HG02642 (cell line): ENCODE measurements at regions not wholly inside any gene's neighbourhood (a gene's known extent, or its start where the extent isn't known, plus 50 kb on each side); places are given as distances from the start of the nearest gene placed in this dataset.

ENCODE experiments used
- ATAC-seq: cut with Tn5 transposase; IDR thresholded peaks from one replicate; pipeline ENCODE4 v1.9.1; 2021; ENCODE audit warnings: mild to moderate bottlenecking; ENCODE audit not compliant: unreplicated experiment, poor library complexity

DNA sequence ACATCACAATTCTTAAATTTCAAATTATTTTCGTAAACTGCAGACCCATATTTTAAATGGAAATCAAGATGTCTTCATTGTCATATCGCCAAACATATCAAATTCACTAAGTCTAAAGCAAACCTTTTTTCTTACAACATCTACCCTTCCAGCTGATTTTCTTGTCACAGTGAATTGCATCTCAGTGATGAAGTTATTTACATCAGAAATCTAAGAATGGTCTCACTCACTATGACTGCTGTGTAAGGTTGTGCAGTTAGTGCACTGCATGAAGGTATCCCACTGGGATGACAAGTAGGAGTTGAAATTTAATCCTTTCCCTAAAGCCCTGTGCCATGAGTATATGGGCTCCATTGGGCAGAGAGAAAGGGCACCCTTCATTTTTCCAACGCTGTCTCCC, 399.4 kb upstream of the ITGA1 start:
- ATAC-seq = no peak

DNA sequence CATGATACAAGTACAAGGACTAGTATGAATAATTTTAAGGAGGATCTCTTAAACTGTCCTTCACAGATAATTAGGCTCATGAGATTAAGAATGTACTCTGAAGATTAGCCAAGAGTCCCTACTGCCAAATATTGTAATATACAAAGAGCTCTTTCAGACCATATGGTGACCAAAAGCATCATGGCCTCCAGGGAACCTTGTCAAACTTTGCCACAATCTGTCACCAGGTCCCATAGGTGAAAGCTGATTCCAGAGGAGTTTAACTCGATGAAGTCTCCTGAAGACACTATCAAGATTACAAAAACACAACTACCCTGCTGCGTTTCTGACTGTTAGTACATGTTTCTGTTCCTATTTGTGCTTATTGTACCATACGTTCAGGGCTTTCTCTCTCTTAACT, 395.4 kb upstream of the ITGA1 start:
- ATAC-seq = no peak

DNA sequence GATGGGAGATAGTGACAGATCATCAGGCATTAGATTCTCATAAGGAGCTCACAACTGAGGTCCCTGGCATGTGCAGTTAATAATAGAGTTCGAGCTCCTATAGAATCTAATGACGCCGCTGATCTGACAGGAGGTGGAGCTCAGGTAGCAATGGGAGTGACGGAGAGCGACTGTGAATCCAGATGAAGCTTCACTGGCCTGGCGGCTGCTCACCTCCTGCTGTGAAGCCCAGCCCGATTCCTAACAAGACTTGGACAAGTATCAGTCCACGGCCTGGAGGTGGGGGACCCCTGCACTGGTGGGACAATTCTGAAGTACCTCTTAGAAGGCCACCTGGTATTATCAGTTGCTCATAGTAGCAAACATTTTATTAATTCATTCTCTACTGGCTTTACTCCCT, 377.9 kb upstream of the ITGA1 start:
- ATAC-seq = no peak

DNA sequence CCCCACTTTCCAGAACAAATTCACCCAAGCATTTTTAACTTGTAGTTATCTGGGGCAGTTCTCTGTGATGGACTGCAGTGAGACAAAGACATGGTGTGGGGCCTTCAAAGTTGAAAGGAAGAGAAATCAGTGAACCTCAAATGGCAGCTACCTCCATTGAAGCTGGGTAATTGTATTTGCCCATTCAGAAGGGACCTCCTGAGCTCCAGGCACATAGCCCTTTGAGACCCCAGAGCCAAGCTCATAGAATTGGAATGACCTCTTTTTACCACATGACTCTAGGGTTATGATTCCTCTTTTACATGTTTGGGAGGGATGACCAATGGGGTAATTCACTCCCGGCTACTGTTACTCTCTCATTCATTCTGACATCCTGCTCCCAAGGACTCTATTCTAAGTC, 368.4 kb upstream of the ITGA1 start:
- no peak for ATAC-seq

DNA sequence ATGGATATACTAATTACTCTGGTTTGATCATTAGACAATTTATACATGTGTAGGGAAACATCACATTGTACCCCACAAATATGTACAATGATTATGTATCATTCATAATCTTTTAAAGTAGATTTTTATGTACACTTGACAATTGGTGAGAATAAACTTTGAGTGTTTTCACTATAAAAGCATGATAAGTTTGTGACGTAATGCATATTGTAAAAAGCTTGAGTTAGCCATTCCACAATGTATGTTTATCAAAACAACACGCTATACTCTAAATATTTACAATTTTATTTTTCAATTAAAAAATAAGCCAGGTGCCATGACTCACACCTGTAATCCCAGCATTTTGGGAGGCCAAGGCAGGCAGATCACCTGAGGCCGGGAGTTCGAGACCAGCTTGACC, 360.1 kb upstream of the ITGA1 start:
- no peak for ATAC-seq

DNA sequence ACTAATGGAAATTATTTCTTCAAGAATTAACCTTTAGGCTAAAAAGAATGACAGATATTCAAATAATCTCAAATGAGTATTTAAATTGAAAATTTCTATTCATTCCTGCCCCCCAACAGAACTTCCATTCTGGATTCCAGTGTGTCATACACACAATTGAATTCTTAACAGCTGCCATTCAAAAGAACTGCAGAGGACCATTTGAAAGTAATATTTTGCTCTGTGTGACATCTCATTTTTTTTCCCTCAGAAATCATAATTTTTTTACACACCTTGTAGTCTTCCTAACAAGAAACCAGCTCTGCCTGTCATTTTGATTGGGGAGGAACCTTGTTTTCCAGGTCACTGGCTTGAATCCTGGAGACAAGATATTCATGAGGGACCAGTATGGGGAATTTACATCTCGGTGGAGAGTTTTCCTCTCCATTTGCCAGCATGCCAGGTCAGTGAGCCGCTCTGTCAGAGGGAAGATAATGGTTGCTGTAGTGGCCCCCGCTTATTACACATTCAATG, 358.7 kb upstream of the ITGA1 start:
- ATAC-seq = no peak

DNA sequence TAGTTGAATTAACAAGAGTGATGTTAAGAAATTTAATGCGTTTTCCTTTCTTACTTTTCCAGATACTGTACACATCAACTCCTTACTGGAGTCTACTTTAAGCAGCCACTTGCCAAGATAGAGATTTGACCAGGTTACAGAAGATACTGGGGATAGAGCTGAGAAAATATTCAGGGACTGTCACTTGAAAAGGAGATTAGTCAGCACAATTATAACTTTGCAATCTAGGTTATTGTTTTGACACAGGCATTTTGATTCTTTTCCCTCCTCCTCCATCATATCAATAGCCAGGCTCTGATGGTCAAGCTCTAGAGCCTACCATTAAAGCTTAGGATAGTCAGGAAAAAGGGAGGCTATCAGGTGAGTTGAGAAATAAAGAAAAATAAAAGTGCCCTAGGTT, 345.9 kb upstream of the ITGA1 start:
- no peak for ATAC-seq

DNA sequence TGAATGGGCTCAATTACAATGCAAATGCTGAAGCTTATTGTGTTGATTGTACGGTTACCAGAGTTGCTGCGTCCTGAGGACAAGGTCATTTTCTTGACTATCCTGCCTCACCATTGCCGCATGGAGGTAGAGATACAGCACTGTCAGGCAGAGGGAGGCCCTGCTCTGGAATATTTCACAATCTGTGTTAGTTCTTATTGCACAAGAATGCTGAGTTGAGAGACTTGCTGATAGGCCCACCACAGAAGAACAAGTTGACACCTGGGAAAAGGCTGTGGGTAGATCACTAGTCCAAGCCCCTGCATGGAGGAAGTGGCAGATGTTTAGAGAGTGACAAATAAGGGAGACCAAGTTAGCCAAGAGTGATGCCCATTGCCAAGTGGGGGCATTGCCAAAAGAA, 344.5 kb upstream of the ITGA1 start:
- ATAC-seq = no peak

DNA sequence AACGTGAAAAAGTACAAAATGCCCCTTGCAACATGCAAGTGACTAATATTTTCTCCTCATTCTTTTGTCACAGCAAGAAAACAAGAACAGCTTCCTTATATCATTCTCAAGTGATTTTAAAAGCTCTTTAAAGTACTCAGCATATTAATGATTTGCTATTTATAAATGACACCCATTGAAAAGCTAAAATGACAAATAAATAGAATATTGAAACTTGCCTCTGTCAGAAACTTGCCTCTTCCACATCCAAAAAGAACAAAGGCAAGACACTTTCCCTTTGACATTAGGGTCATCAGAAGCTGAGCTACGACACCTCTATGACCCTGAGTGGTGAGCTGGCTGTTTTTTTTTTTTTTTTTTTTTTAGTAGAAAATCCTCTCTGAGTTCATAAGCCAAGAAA, 339.6 kb upstream of the ITGA1 start:
- no peak for ATAC-seq

DNA sequence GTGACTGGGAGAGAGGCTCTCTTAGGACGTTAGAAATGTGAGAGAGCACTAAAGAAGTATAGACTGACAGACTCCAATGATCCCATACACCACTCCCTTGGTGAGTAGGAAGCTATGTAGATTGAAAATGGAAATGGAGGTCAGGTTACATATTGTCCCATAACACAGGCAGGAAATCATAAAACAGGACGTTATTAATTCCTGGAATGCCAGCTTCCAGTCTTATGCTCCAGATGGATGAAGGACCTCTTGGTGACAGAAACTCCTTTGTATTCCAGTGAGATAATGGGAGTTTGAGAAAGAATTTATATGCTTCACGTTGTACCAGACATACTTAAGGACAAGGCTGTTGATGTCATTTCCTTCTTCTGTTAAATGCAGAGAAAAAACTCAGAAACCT, 338.2 kb upstream of the ITGA1 start:
- no peak for ATAC-seq

DNA sequence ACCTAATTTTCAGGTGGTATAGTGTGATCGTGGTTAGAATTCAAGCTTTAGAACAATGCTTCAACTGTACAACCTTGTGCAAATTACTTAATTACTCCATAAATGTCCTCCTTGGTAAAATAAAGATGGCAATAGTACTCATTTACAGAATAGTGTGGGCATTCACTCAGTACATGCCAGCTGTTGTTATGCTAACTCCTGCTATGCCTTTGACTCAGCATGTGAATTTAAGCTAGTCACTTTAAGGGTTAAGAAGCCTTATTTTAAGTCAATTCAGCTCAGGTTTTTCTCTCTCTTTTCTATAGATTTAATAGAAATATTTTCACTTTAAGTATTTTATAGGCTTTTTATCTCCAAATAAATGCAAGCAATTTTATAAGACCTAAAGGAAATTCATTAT, 335.6 kb upstream of the ITGA1 start:
- no peak for ATAC-seq

DNA sequence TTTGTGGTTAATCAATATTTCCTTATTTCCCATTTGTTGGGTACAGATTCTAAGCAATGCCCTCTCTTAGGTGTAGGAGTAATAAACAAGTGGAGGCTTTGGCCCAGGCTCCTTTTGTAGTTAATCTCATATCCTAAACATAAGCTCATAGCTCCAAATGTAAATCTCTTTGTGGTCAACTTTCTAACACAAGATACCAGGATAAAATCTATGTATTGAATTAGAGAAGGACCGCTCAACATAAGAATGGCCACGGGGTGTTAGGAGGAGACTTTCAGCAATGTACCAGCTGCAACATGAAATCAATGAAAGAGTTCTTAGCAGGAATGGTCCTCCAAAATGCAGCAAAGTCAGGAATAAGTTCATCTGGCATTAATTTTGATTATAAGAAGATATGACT, 334.5 kb upstream of the ITGA1 start:
- ATAC-seq = no peak

DNA sequence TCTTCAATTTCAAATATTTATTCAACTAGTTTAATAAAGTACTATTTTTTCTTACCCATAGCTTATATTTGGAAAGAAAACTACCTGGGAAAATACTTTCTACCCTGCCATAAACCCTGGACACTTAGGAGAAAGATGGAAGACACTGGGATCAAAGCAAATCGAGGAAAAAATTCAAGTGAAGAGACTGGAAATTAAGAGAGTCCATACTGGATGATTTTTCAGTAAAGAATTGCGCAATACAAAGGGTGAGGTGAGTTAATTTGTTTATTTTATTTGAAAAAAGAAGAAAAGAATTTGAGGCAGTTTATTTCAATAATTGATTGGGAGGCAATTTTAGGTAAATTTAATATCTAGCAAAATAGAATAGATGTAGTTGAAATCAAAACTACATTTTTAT, 331.8 kb upstream of the ITGA1 start:
- ATAC-seq = no peak

DNA sequence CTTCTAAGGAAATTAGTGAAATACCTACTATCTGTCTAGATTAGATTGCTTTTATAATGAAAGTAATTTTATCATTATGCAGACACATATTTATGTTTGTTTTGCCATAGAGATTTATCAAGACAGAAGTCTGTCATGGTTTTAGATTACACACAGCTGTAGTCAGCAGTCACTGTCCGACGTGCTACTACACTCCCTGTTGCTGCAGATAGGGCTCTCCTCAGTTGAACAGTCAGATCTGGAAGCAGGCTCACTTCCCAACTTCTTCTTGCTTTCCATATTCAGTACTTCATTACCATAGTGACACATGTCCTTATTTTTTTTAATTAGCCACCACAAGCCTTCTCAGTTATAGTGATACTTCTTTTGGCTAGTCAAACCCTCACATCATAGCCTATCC, 329.9 kb upstream of the ITGA1 start:
- ATAC-seq = no peak

DNA sequence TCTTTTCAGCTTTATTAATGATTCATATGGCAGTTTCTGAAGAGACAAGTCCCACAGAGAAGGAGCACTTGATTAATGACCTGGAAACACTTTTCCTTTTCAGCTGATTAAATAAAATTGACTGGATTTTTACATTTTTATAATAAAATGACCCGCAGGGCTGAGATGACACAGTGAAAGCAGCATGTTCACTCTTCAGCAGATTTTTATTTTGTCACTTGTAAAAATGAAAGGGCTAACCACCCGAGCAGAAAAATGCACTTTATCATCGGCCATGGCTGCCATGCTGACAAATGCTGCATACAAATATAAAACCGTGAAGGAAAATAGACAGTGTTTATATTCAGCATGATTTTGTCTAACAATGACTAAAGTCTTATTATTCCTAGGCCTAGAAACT, 321.6 kb upstream of the ITGA1 start:
- no peak for ATAC-seq

DNA sequence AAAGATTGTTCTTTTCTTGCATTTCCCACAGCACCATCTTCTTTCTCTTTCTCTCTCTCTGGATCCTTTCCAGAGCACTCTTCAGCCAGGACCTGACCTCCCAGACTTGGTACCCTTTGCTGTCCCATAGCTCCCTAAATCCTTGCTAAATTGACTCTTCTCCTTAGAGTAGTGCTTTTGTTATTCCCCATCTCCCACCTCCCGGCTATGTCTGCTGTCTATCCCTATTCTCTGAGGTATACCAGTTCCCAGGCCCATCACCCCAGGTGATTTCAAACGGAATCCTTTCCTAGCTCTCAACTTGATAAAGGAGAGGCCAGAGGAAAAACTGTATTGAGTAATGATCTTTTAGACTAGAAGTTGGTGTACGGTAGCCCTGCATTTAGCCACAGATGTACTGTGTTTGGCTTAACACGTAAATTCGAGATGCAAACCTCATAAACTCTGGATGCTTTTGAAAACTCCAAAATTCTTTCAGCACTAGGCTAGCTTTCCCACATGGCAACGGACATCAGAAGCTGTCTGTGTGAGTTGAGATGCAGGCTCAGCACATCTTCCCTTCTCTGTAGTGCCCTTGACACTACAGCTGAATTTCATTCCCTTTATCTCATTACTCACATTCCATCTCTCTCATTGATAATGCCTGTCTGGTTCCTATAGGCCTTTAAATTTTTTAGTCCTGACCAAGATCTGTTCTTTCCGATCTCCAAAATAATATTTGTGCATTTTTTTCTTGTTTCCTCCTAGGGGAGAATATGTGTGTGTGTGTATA, 320.8 kb upstream of the ITGA1 start:
- no peak for ATAC-seq

DNA sequence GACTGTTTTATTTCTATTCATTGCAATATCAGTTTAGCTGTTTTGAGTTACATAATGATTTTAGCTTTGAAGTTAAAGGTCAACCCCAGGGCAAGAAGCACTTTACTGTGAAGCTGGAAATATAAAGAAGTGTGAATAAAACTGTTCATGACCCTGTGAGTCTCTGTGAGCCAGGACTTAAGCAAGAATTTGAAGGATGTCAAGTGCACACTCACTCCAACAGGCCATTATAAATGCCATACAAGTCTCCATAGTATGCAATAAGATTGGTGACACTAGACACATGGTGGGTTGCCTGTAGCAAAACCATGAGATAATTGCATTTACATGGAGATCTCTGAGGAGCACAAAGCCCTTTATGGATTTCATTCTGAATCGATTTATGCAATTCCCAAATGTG, 318.7 kb upstream of the ITGA1 start:
- no peak for ATAC-seq

DNA sequence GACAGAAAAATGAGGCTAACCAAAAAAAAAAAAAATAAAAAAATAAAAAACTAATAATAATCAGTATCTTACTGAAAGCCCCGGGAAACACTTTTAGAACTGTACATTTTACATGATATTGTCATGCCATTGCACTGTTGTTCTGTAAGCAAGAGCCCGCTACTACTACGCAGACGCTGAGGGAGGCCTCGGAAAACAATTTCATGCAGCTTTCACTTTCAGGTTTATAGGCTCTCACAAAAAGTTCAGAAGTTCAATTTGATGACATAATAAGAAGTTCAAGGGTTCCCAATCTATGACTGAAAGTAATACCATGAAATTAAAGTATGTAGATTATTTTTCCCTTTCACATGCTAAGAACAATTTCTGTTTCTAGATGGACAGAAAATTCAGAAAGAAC, 318.3 kb upstream of the ITGA1 start:
- peak; percentile 67 for ATAC-seq

DNA sequence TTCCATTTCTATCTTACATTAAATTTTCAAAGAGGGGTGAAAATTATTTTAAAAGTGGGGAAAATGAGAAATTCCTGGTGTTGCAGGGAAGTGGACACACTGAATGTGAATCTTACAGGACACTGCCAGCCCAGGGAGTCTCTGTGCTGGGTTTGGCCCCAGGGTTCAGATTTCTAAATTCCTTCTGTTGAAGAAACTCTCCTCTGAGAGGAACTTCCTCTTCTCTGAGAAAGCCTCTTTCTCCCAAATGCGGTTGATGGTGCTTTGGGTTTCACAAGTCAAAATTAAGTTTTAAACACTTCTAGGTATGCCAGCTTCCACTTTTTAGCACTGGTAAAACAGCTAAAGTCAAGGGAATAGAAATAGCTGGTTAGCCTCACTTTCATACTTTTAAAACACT, 317.9 kb upstream of the ITGA1 start:
- ATAC-seq = no peak

DNA sequence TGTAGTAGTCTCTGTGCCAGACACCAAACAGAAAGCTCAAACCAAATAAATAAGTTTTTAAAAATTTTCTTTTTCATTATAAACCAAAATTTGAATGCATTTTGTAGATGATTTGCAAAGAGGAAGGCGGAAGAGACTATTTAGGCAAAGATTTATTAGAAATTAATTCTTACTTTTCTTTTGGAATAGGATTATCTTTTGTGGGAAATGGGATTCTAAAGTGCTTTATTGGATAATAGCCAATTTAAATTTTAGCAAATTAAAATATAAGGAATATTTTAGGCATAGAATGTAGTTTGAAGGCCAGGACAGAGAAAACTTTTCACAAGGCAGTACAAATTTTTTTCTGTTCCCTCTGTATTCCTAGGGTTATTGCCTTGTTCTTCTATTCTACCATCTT, 311.4 kb upstream of the ITGA1 start:
- no peak for ATAC-seq

DNA sequence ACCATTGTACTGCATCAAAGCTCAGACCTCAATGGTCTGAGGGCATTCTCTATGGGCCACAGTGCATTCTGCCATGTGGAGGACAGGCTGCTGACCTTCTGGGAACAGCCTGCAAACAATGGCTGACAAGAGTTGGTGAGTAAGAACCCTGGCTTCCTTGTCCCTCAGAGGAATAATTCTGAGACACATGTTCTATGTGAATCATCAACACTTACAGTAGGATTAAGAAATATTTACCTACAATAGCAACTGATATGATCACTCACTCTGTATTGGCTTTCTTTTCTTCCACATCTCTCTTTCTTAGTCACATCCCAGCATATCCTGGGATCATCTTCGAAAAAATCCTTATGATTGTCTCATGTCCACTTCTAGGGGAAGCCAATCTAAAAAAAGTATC, 306.5 kb upstream of the ITGA1 start:
- no peak for ATAC-seq

DNA sequence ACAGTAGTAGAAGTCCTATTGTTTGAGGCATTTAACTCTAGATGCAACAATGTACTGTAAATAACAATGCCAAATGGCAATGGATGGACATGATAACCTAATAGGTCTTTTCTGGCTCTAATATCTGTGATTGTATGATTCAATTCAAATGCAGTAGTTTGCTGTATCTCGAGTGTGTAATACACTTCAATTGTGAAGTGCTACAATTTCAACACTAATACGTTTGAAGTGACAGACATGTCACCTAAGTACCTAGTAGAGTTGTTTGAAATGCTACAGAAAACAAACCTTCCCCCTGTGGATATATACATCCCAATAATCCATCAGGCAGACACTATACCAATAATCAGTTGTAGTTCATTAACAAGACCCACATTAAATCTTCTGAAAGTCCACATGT, 305.9 kb upstream of the ITGA1 start:
- no peak for ATAC-seq
